HepG2 (cell line): ENCODE measurements at regions not wholly inside any gene's neighbourhood (a gene's known extent, or its start where the extent isn't known, plus 50 kb on each side); places are given as distances from the start of the nearest gene placed in this dataset.

Source experiments
- ATAC-seq: fragments of 200-7000 bp; cut with Tn5 transposase; 3 replicates; pipeline ENCODE4 v1.9.1; 2020; ENCODE audit warnings: mild to moderate bottlenecking, moderate library complexity
- BruUV-seq: library from RNA; stranded (reverse); fragments of 400-500 nt; replicated peaks from 2 replicates; lab custom pipeline; 2021; lab: Mats Ljungman, UMichigan
- CTCF ChIA-PET: fragments of 300-600 bp; formaldehyde crosslinking; extraction: SDS; loops from one replicate; lab custom pipeline; 2021; ENCODE audit warnings: low total read pairs, inconsistent platforms, low intra/inter-chr PET ratio; lab: Yijun Ruan, JAX
- POLR2A ChIA-PET: fragments of 350-600 bp; sonication (Branson Sonifier 250); formaldehyde crosslinking; loops from one replicate; lab custom pipeline; 2020; ENCODE audit warnings: antibody characterized with exemption, inconsistent platforms; lab: Yijun Ruan, JAX
- DNase-seq: peaks from one replicate; pipeline ENCODE4 v3.0.0-alpha.2; 2015; ENCODE audit warnings: low spot score
- FAIRE-seq: peaks from 3 replicates; lab custom pipeline; 2011; peaks lifted over from hg19 to GRCh38; lab: Jason Lieb, UNC
- H2AFZ ChIP-seq: one replicate; pipeline ENCODE4 v1.6.1; 2011; ENCODE audit warnings: low read length, inconsistent platforms
- H3K27ac ChIP-seq: fragments of 300-600 bp; 3 replicates; pipeline ENCODE4 v1.8.0; 2011; ENCODE audit warnings: mixed run types, mild to moderate bottlenecking, mixed read lengths, low read length, inconsistent platforms; ENCODE audit not compliant: insufficient read depth; ENCODE audit errors: extremely low read length
- H3K27me3 ChIP-seq, 2 experiments: fragments of 200-600 bp in 1 of 2; 2 replicates in 1 of 2; 3 replicates in 1 of 2; pipeline versions ENCODE4 v1.6.0 to v1.8.0; 2011; ENCODE audit warnings: low read length in 2 of 2, mild to moderate bottlenecking in 2 of 2, moderate library complexity in 2 of 2, inconsistent platforms in 1 of 2; ENCODE audit not compliant: insufficient read depth in 2 of 2, control insufficient read depth in 1 of 2
- H3K36me3 ChIP-seq, 2 experiments: fragments of 200-600 bp in 1 of 2; replicated peaks in 1 of 2; 2 replicates in 1 of 2; 3 replicates in 1 of 2; pipeline versions ENCODE4 v1.5.1 to v1.8.0; 2011; ENCODE audit warnings: low read length in 2 of 2, inconsistent platforms in 1 of 2; ENCODE audit not compliant: insufficient read depth in 2 of 2, control insufficient read depth in 1 of 2
- H3K4me1 ChIP-seq: 2 replicates; pipeline ENCODE4 v1.5.1; 2012; ENCODE audit warnings: low read length, inconsistent platforms; ENCODE audit not compliant: insufficient read depth
- H3K4me2 ChIP-seq: 2 replicates; pipeline ENCODE4 v1.6.0; 2011; ENCODE audit warnings: low read depth, low read length, inconsistent platforms
- H3K4me3 ChIP-seq, 3 experiments: fragments of 200-600 bp in 1 of 3; sonication (generic), shearing (Covaris generic) in 1 of 3; replicated peaks in 1 of 3; 2 replicates each; pipeline ENCODE4 v1.5.1; 2011 to 2016; ENCODE audit warnings: low read length in 3 of 3, inconsistent platforms in 2 of 3, low read depth in 2 of 3, mild to moderate bottlenecking in 2 of 3, control low read depth in 1 of 3, mixed read lengths in 1 of 3; ENCODE audit not compliant: insufficient read depth in 1 of 3
- H3K79me2 ChIP-seq: one replicate; pipeline ENCODE4 v1.6.1; 2011; ENCODE audit warnings: low read length, inconsistent platforms; ENCODE audit not compliant: insufficient read depth
- H3K9ac ChIP-seq: 2 replicates; pipeline ENCODE4 v1.6.0; 2011; ENCODE audit warnings: mild to moderate bottlenecking, low read depth, low read length, inconsistent platforms; ENCODE audit not compliant: insufficient read depth
- H3K9me3 ChIP-seq: 2 replicates; pipeline ENCODE4 v1.5.1; 2012; ENCODE audit warnings: mild to moderate bottlenecking, low read length
- H4K20me1 ChIP-seq: 2 replicates; pipeline ENCODE4 v1.6.0; 2011; ENCODE audit warnings: inconsistent platforms, mild to moderate bottlenecking, low read length, moderate library complexity; ENCODE audit not compliant: insufficient read depth
- FLYWCH1 ChIP-seq: sonication (generic); formaldehyde crosslinking; IDR thresholded peaks from 2 replicates; pipeline ENCODE4 v1.8.1; 2023; ENCODE audit warnings: mild to moderate bottlenecking, missing genetic modification reagents
- KDM2A ChIP-seq: sonication (generic); formaldehyde crosslinking; IDR thresholded peaks from 2 replicates; pipeline ENCODE4 v1.4.0; 2020; ENCODE audit warnings: low read depth, missing genetic modification reagents, borderline replicate concordance
- KDM6A ChIP-seq: IDR thresholded peaks from 2 replicates; pipeline ENCODE4 v1.6.1; 2016; ENCODE audit warnings: low read depth
- SRSF1 ChIP-seq: fragments of 200-400 bp; formaldehyde crosslinking; optimal IDR thresholded peaks from 2 replicates; pipeline ENCODE3; 2017; ENCODE audit warnings: mild to moderate bottlenecking, low read depth, low read length, moderate library complexity
- SYNCRIP ChIP-seq: fragments of 200-400 bp; formaldehyde crosslinking; IDR thresholded peaks from 2 replicates; pipeline ENCODE4 v1.6.1; 2018; ENCODE audit warnings: mild to moderate bottlenecking, low read depth, low read length; ENCODE audit not compliant: insufficient read depth
- ZFP1 ChIP-seq: IDR thresholded peaks from 2 replicates; pipeline ENCODE4 v1.6.1; 2016
- ZNF124 ChIP-seq: sonication (generic); formaldehyde crosslinking; IDR thresholded peaks from 2 replicates; pipeline ENCODE4 v1.4.0; 2020; ENCODE audit warnings: missing genetic modification reagents
- ZNF619 ChIP-seq: sonication (generic); formaldehyde crosslinking; IDR thresholded peaks from 2 replicates; pipeline ENCODE4 v1.4.0; 2020; ENCODE audit warnings: mild to moderate bottlenecking, missing genetic modification reagents
- ZNF644 ChIP-seq: IDR thresholded peaks from 2 replicates; pipeline ENCODE4 v1.6.1; 2016; ENCODE audit warnings: low read depth
- ZNF790 ChIP-seq: sonication (generic); formaldehyde crosslinking; IDR thresholded peaks from 2 replicates; pipeline ENCODE4 v1.8.0; 2022; ENCODE audit warnings: missing genetic modification reagents, mild to moderate bottlenecking, borderline replicate concordance
- ZSCAN29 ChIP-seq: sonication (generic); formaldehyde crosslinking; conservative IDR thresholded peaks from 2 replicates; pipeline ENCODE4 v1.4.0; 2020; ENCODE audit warnings: mild to moderate bottlenecking, missing genetic modification reagents
- WGBS: methylation state at CpG from one replicate; pipeline ENCODE4 v1.1.6; 2017; ENCODE audit warnings: low lambda C conversion rate; 5-methylcytosine and 5-hydroxymethylcytosine counted together
- in situ Hi-C: cut with HindIII; loops from 2 replicates; pipeline ENCODE4 v1.10.0; 2017; ENCODE audit warnings: low pct_unique_long_range_greater_than_20kb; ENCODE audit not compliant: extremely low pct_ligation_motif_present
- intact Hi-C: fragments of 100-400 bp; cut with micrococcal nuclease; formaldehyde crosslinking; loops from one replicate; pipeline ENCODE4 v1.10.0; 2022; ENCODE audit not compliant: unreplicated experiment
- TF ChIP-seq, protein P1 (sequence below): sonication (generic); formaldehyde crosslinking; IDR thresholded peaks from 2 replicates; pipeline ENCODE4 v1.9.0; 2021; ENCODE audit warnings: missing genetic modification reagents, borderline replicate concordance
- TF ChIP-seq, protein P2 (sequence below): sonication (generic); formaldehyde crosslinking; IDR thresholded peaks from 2 replicates; pipeline ENCODE4 v1.8.0; 2022; ENCODE audit warnings: missing genetic modification reagents, mild to moderate bottlenecking, moderate library complexity, borderline replicate concordance
- TF ChIP-seq, protein P3 (sequence below): sonication (generic); formaldehyde crosslinking; IDR thresholded peaks from 2 replicates; pipeline ENCODE4 v1.8.1; 2022; ENCODE audit warnings: low read depth, mild to moderate bottlenecking, missing genetic modification reagents

DNA sequence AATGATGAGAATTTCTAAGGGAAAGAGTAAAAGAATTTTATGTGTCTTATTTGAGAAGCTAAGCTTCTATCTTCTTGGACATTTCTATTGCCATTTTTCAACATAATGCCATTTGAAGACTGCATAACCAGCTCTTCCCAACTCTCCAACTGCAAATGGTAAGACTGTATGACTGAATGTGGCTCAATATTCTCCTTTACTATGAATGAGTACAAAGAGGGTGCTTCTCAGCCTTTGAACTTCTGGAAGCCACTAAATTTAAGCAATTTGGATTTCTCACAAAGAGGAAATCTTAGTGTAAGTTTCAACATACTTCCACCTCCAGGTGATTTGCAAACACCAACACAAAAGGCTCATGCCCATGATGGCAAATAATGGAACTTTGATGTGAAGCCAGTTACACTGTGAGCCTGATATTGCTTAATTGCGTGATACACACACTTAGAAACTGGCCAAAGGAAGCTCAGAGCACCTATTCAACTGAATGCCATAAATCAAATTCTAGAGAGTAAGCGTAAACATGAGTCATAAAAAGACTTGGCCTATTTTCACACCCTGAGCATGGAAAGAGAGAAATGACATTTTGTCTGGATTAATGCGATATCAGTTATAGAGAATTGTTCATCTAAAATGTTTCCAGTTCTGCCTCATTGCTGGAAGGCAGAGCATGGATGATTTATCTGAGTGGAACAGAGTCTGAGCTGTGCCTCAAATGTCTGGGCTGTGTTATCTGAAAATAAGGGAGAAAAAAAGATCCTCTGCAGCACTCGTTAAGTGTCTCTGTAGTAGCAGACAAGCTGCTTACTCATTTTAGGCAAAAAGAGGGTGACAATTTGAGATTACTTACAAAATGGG lies 145.3 kb downstream of the PLK2 start:
- no peak for DNase-seq
- H3K4me1 ChIP-seq, result no peaks in the 10 kb centered on the region
- no peak overlapping the region for H2AFZ ChIP-seq
- H3K36me3 ChIP-seq, result no peaks in the 10 kb centered on the region
- no peak overlapping the region for H3K4me2 ChIP-seq
- TF ChIP-seq ZNF790 (CRISPR knock-in tag) (no peak), ZFP1 (no peak), ZNF644 (no peak), KDM2A (no peak), SYNCRIP (no peak), ZSCAN29 (CRISPR knock-in tag) (no peak), KDM6A (CRISPR knock-in tag) (no peak), ZNF124 (no peak), SRSF1 (no peak), ZNF619 (CRISPR knock-in tag) (no peak), FLYWCH1 (no peak)
- TF ChIP-seq, protein P1, sequence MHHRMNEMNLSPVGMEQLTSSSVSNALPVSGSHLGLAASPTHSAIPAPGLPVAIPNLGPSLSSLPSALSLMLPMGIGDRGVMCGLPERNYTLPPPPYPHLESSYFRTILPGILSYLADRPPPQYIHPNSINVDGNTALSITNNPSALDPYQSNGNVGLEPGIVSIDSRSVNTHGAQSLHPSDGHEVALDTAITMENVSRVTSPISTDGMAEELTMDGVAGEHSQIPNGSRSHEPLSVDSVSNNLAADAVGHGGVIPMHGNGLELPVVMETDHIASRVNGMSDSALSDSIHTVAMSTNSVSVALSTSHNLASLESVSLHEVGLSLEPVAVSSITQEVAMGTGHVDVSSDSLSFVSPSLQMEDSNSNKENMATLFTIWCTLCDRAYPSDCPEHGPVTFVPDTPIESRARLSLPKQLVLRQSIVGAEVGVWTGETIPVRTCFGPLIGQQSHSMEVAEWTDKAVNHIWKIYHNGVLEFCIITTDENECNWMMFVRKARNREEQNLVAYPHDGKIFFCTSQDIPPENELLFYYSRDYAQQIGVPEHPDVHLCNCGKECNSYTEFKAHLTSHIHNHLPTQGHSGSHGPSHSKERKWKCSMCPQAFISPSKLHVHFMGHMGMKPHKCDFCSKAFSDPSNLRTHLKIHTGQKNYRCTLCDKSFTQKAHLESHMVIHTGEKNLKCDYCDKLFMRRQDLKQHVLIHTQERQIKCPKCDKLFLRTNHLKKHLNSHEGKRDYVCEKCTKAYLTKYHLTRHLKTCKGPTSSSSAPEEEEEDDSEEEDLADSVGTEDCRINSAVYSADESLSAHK, result no peak
- TF ChIP-seq, protein P2, sequence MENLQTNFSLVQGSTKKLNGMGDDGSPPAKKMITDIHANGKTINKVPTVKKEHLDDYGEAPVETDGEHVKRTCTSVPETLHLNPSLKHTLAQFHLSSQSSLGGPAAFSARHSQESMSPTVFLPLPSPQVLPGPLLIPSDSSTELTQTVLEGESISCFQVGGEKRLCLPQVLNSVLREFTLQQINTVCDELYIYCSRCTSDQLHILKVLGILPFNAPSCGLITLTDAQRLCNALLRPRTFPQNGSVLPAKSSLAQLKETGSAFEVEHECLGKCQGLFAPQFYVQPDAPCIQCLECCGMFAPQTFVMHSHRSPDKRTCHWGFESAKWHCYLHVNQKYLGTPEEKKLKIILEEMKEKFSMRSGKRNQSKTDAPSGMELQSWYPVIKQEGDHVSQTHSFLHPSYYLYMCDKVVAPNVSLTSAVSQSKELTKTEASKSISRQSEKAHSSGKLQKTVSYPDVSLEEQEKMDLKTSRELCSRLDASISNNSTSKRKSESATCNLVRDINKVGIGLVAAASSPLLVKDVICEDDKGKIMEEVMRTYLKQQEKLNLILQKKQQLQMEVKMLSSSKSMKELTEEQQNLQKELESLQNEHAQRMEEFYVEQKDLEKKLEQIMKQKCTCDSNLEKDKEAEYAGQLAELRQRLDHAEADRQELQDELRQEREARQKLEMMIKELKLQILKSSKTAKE, result no peak
- TF ChIP-seq, protein P3, sequence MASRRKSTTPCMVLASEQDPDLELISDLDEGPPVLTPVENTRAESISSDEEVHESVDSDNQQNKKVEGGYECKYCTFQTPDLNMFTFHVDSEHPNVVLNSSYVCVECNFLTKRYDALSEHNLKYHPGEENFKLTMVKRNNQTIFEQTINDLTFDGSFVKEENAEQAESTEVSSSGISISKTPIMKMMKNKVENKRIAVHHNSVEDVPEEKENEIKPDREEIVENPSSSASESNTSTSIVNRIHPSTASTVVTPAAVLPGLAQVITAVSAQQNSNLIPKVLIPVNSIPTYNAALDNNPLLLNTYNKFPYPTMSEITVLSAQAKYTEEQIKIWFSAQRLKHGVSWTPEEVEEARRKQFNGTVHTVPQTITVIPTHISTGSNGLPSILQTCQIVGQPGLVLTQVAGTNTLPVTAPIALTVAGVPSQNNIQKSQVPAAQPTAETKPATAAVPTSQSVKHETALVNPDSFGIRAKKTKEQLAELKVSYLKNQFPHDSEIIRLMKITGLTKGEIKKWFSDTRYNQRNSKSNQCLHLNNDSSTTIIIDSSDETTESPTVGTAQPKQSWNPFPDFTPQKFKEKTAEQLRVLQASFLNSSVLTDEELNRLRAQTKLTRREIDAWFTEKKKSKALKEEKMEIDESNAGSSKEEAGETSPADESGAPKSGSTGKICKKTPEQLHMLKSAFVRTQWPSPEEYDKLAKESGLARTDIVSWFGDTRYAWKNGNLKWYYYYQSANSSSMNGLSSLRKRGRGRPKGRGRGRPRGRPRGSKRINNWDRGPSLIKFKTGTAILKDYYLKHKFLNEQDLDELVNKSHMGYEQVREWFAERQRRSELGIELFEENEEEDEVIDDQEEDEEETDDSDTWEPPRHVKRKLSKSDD, result no peak
- 10% methylated on average over 4 of the region's 4 CpGs for WGBS
- ChIA-PET POLR2A (no interaction called here), CTCF (no interaction called here)
- no TSS peak for BruUV-seq
- H3K4me3 ChIP-seq, result no peak overlapping the region
- H3K9me3 ChIP-seq, result no peaks in the 10 kb centered on the region
- no peak overlapping the region for H3K9ac ChIP-seq
- intact Hi-C loops (no loop called here), in situ Hi-C loops (no loop called here)
- H3K79me2 ChIP-seq, result no peaks in the 10 kb centered on the region
- no peaks in the 10 kb centered on the region for H4K20me1 ChIP-seq
- H3K27ac ChIP-seq, result no peak overlapping the region
- no peak for ATAC-seq
- no peak for FAIRE-seq
- no peaks in the 10 kb centered on the region for H3K27me3 ChIP-seq
